SKM-1 (cell line): ENCODE measurements at regions not wholly inside any gene's neighbourhood (a gene's known extent, or its start where the extent isn't known, plus 50 kb on each side); places are given as distances from the start of the nearest gene placed in this dataset.

ENCODE experiments used
- DNase-seq: peaks from one replicate; lab custom pipeline; 2025; ENCODE audit not compliant: unreplicated experiment; lab: John Stamatoyannopoulos, UW

- no peak for DNase-seq
Observed at GRCh38 chr10:128861018-128861901, 605.8 kb upstream of the MGMT start.

- DNase-seq: no peak
Observed at GRCh38 chr10:128863411-128863810, 603.6 kb upstream of the MGMT start.

- DNase-seq: no peak
Observed at GRCh38 chr10:128863823-128864405, 603.1 kb upstream of the MGMT start.

GRCh38 chr10:128864554-128865295 lies 602.3 kb upstream of the MGMT start:
- DNase-seq: no peak

- DNase-seq: no peak
Observed at GRCh38 chr10:128865436-128866195, 601.4 kb upstream of the MGMT start.

GRCh38 chr10:128866551-128866950 lies 600.5 kb upstream of the MGMT start:
- no peak for DNase-seq

- DNase-seq: no peak
Observed at GRCh38 chr10:128867210-128867609, 599.8 kb upstream of the MGMT start.

- DNase-seq: no peak
Observed at GRCh38 chr10:128867819-128868218, 599.2 kb upstream of the MGMT start.

GRCh38 chr10:128868481-128868880 lies 598.6 kb upstream of the MGMT start:
- DNase-seq: no peak

GRCh38 chr10:128869101-128869749 lies 597.8 kb upstream of the MGMT start:
- DNase-seq: no peak

GRCh38 chr10:128870830-128871597 lies 596.0 kb upstream of the MGMT start:
- DNase-seq: no peak

GRCh38 chr10:128871671-128872231 lies 595.3 kb upstream of the MGMT start:
- no peak for DNase-seq

GRCh38 chr10:128873411-128874054 lies 593.5 kb upstream of the MGMT start:
- no peak for DNase-seq

GRCh38 chr10:128874331-128874730 lies 592.7 kb upstream of the MGMT start:
- DNase-seq: no peak

- no peak for DNase-seq
Observed at GRCh38 chr10:128875030-128875744, 591.9 kb upstream of the MGMT start.

GRCh38 chr10:128875956-128876736 lies 590.9 kb upstream of the MGMT start:
- no peak for DNase-seq

- DNase-seq: no peak
Observed at GRCh38 chr10:128877141-128877540, 589.9 kb upstream of the MGMT start.

GRCh38 chr10:128877936-128878335 lies 589.1 kb upstream of the MGMT start:
- no peak for DNase-seq
